ENCODE measurements at regions not wholly inside any gene's neighbourhood (a gene's known extent, or its start where the extent isn't known, plus 50 kb on each side); places are given as distances from the start of the nearest gene placed in this dataset.

DNA sequence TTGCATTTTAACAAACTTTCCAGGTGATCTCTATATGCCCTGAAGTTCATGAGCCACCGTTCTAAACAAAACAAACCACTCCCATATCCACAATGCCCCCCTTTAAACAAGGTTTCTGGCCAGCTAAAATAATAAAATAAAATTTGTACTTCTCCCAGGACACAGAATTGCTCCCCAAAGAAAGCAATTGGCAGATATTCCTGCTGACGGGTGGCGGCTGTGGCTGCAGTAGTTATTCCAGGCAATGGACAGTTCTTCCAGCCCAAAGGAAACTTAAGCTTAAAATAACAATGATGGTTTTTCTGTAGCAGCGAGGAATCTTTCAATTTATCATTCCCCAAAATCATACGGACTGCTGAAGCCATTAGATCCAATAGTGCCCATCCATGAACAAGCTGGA lies 260.5 kb upstream of the ZNF521 start:
- TF ChIP-seq, protein P1, sequence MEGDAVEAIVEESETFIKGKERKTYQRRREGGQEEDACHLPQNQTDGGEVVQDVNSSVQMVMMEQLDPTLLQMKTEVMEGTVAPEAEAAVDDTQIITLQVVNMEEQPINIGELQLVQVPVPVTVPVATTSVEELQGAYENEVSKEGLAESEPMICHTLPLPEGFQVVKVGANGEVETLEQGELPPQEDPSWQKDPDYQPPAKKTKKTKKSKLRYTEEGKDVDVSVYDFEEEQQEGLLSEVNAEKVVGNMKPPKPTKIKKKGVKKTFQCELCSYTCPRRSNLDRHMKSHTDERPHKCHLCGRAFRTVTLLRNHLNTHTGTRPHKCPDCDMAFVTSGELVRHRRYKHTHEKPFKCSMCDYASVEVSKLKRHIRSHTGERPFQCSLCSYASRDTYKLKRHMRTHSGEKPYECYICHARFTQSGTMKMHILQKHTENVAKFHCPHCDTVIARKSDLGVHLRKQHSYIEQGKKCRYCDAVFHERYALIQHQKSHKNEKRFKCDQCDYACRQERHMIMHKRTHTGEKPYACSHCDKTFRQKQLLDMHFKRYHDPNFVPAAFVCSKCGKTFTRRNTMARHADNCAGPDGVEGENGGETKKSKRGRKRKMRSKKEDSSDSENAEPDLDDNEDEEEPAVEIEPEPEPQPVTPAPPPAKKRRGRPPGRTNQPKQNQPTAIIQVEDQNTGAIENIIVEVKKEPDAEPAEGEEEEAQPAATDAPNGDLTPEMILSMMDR (conservative IDR thresholded peaks at IDR 0.05; ENCODE audit: low read length): no peak
- no peak for TF ChIP-seq EZH2phosphoT487 (IDR thresholded peaks at IDR 0.05; ENCODE audit: borderline replicate concordance)

All from Loucy (cell line).